ENCODE measurements at regions not wholly inside any gene's neighbourhood (a gene's known extent, or its start where the extent isn't known, plus 50 kb on each side); places are given as distances from the start of the nearest gene placed in this dataset.

DNA sequence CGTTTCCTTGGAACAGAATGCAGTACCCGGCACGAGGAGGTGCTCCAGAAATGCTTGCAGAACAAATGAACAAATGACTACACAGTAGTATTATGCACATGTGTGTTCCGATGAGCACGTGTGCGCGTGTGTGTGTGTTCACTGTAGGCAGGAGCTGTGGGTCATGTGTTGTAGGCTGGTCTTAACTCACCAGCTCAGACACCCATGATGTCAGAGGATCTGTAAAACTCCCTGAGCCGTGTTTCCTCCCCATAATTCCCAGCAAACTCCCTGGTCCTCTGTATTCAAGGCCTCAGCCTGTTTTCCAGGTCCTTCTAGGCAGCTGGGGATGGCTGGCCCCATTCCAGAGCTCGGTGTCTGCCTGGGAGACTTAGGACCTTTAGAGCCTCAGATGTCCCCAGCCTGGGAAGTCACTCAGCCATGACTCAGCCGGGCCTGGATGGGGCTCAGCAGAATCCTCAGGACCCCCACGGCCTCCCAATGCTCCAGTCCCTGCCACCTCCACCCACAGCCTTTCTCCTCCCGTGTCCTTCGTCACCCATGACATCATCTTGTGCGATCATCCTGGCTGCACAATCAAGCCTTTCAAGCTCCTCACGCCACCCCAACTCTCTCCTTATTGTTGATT lies 475.0 kb upstream of the SULF2 start:
- H3K4me2 ChIP-seq (ENCODE audit: insufficient read depth, low read length) = no peak overlapping the region
- ATAC-seq (ENCODE audit: insufficient read depth, low read depth) (no peak), DNase-seq (no peak)
- no peak overlapping the region for H2AFZ ChIP-seq (ENCODE audit: low read depth, low read length)
- no peaks in the 10 kb centered on the region for H3K79me2 ChIP-seq (ENCODE audit: insufficient read depth, low read length)
- no peaks in the 10 kb centered on the region for H4K20me1 ChIP-seq (ENCODE audit: insufficient read depth, low read length)
- no peaks in the 10 kb centered on the region for H3K27me3 ChIP-seq (ENCODE audit: insufficient read depth, low read length, poor library complexity)
- H3K27ac ChIP-seq (ENCODE audit: low read length) = no peak overlapping the region
- H3K9ac ChIP-seq (ENCODE audit: low read depth, low read length) = no peak overlapping the region
- TF ChIP-seq, protein P1, sequence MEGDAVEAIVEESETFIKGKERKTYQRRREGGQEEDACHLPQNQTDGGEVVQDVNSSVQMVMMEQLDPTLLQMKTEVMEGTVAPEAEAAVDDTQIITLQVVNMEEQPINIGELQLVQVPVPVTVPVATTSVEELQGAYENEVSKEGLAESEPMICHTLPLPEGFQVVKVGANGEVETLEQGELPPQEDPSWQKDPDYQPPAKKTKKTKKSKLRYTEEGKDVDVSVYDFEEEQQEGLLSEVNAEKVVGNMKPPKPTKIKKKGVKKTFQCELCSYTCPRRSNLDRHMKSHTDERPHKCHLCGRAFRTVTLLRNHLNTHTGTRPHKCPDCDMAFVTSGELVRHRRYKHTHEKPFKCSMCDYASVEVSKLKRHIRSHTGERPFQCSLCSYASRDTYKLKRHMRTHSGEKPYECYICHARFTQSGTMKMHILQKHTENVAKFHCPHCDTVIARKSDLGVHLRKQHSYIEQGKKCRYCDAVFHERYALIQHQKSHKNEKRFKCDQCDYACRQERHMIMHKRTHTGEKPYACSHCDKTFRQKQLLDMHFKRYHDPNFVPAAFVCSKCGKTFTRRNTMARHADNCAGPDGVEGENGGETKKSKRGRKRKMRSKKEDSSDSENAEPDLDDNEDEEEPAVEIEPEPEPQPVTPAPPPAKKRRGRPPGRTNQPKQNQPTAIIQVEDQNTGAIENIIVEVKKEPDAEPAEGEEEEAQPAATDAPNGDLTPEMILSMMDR (IDR thresholded peaks at IDR 0.05; ENCODE audit: borderline replicate concordance, extremely low read depth, low read length, poor library complexity, severe bottlenecking) = no peak
- TF ChIP-seq EZH2 (IDR thresholded peaks at IDR 0.05; ENCODE audit: borderline replicate concordance, low read depth, low read length, severe bottlenecking) = no peak
- H3K4me1 ChIP-seq (ENCODE audit: insufficient read depth, low read length) = no peaks in the 10 kb centered on the region
- no peaks in the 10 kb centered on the region for H3K9me3 ChIP-seq (ENCODE audit: insufficient read depth, low read length, severe bottlenecking)
- no peak overlapping the region for H3K4me3 ChIP-seq (ENCODE audit: low read depth in 1 of 2, low read length in 2 of 2)
- H3K36me3 ChIP-seq (ENCODE audit: insufficient read depth, low read length) = no peaks in the 10 kb centered on the region

DNA sequence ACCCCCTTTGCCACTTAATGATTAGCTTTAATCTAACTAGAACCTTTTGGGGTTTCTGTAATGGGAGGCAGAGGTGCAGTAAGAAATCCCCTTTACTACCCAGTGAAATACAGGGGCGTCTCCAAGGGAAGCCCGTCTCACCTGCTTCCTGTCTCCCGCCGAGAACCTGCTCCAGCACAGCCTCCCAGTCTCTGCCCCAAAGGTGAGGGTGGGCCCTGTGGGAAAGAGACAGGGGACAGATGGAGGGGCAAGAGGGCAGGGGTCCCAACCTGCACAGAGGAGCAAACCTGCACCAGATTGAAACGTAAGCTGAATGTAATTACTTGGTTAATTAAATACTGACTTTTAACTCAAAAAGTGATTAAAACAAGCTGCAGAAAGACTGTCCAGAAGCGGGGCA lies 474.2 kb upstream of the SULF2 start:
- H3K4me3 ChIP-seq (ENCODE audit: low read depth in 1 of 2, low read length in 2 of 2) = no peak overlapping the region
- no peaks in the 10 kb centered on the region for H3K9me3 ChIP-seq (ENCODE audit: insufficient read depth, low read length, severe bottlenecking)
- H3K36me3 ChIP-seq (ENCODE audit: insufficient read depth, low read length) = no peaks in the 10 kb centered on the region
- DNase-seq (no peak), ATAC-seq (ENCODE audit: insufficient read depth, low read depth) (no peak)
- H3K27ac ChIP-seq (ENCODE audit: low read length) = no peak overlapping the region
- H3K4me2 ChIP-seq (ENCODE audit: insufficient read depth, low read length) = no peak overlapping the region
- no peak overlapping the region for H3K9ac ChIP-seq (ENCODE audit: low read depth, low read length)
- H3K4me1 ChIP-seq (ENCODE audit: insufficient read depth, low read length) = no peaks in the 10 kb centered on the region
- H3K27me3 ChIP-seq (ENCODE audit: insufficient read depth, low read length, poor library complexity) = no peaks in the 10 kb centered on the region
- H3K79me2 ChIP-seq (ENCODE audit: insufficient read depth, low read length) = no peaks in the 10 kb centered on the region
- no peaks in the 10 kb centered on the region for H4K20me1 ChIP-seq (ENCODE audit: insufficient read depth, low read length)
- no peak for TF ChIP-seq EZH2 (IDR thresholded peaks at IDR 0.05; ENCODE audit: borderline replicate concordance, low read depth, low read length, severe bottlenecking)
- TF ChIP-seq, protein P1 (IDR thresholded peaks at IDR 0.05; ENCODE audit: borderline replicate concordance, extremely low read depth, low read length, poor library complexity, severe bottlenecking) = no peak
- no peak overlapping the region for H2AFZ ChIP-seq (ENCODE audit: low read depth, low read length)

DNA sequence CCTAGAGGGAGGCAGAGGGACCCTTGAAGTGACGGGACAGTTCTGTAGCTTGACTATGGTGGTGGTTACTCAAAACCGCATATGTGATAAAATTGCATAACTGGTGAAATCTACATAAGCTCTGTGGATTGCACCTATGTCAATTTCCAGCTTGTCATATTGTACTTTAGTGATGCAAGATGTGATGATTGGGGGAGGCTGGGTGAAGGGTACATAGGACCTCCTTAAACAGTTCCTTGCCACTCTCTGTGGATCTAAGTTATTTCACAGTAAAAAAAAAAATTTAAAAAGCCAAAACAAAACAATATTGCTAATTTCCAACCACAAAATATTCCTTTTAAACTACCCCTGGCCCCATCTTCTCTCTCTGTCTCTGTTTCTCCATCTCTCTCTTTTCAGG lies 472.6 kb upstream of the SULF2 start:
- ATAC-seq (ENCODE audit: insufficient read depth, low read depth) (no peak), DNase-seq (no peak)
- no peaks in the 10 kb centered on the region for H3K4me1 ChIP-seq (ENCODE audit: insufficient read depth, low read length)
- H3K27ac ChIP-seq (ENCODE audit: low read length) = no peak overlapping the region
- H3K79me2 ChIP-seq (ENCODE audit: insufficient read depth, low read length) = no peaks in the 10 kb centered on the region
- H3K9ac ChIP-seq (ENCODE audit: low read depth, low read length) = no peak overlapping the region
- H3K27me3 ChIP-seq (ENCODE audit: insufficient read depth, low read length, poor library complexity) = no peaks in the 10 kb centered on the region
- H3K9me3 ChIP-seq (ENCODE audit: insufficient read depth, low read length, severe bottlenecking) = no peaks in the 10 kb centered on the region
- no peak overlapping the region for H3K4me2 ChIP-seq (ENCODE audit: insufficient read depth, low read length)
- H3K4me3 ChIP-seq (ENCODE audit: low read depth in 1 of 2, low read length in 2 of 2) = no peak overlapping the region
- TF ChIP-seq, protein P1 (IDR thresholded peaks at IDR 0.05; ENCODE audit: borderline replicate concordance, extremely low read depth, low read length, poor library complexity, severe bottlenecking) = no peak
- no peak for TF ChIP-seq EZH2 (IDR thresholded peaks at IDR 0.05; ENCODE audit: borderline replicate concordance, low read depth, low read length, severe bottlenecking)
- no peaks in the 10 kb centered on the region for H3K36me3 ChIP-seq (ENCODE audit: insufficient read depth, low read length)
- no peaks in the 10 kb centered on the region for H4K20me1 ChIP-seq (ENCODE audit: insufficient read depth, low read length)
- H2AFZ ChIP-seq (ENCODE audit: low read depth, low read length) = no peak overlapping the region
